Kidney (tissue), 13 donors: ENCODE measurements at regions not wholly inside any gene's neighbourhood (a gene's known extent, or its start where the extent isn't known, plus 50 kb on each side); places are given as distances from the start of the nearest gene placed in this dataset.

Experiments
- DNase-seq, 5 donors: peaks; one replicate each; pipeline ENCODE4 v3.0.0-alpha.2; 2013 to 2020
- FAIRE-seq: peaks from 2 replicates; lab custom pipeline; 2012; peaks lifted over from hg19 to GRCh38; lab: Jason Lieb, UNC
- H3K27ac ChIP-seq, 2 donors: one replicate each; pipeline ENCODE4 v1.7.0; 2013; ENCODE audit warnings: low read depth in 2 of 2, low read length in 2 of 2, inconsistent platforms in 1 of 2
- H3K27me3 ChIP-seq: one replicate; pipeline ENCODE4 v1.7.1; 2013; ENCODE audit warnings: low read length, inconsistent platforms; ENCODE audit not compliant: control insufficient read depth, insufficient read depth
- H3K36me3 ChIP-seq, 3 donors: one replicate each; pipeline versions ENCODE4 v1.7.0 to v1.7.1; 2013; ENCODE audit warnings: low read length in 3 of 3, control low read depth in 1 of 3, inconsistent platforms in 1 of 3; ENCODE audit not compliant: insufficient read depth in 3 of 3, control insufficient read depth in 2 of 3
- H3K4me1 ChIP-seq, 3 donors: one replicate each; pipeline versions ENCODE4 v1.7.0 to v1.7.1; 2013; ENCODE audit warnings: low read length in 3 of 3, inconsistent platforms in 1 of 3, low read depth in 1 of 3; ENCODE audit not compliant: control insufficient read depth in 2 of 3, insufficient read depth in 2 of 3
- H3K4me3 ChIP-seq, 3 donors: one replicate each; pipeline versions ENCODE4 v1.7.0 to v1.8.1; 2013; ENCODE audit warnings: low read length in 3 of 3, control low read depth in 1 of 3, inconsistent platforms in 1 of 3
- H3K9ac ChIP-seq, 3 donors: one replicate each; pipeline versions ENCODE4 v1.7.0 to v1.7.1; 2013; ENCODE audit warnings: low read length in 3 of 3, control low read depth in 1 of 3, inconsistent platforms in 1 of 3
- H3K9me3 ChIP-seq, 3 donors: one replicate each; pipeline versions ENCODE4 v1.7.0 to v1.7.1; 2013; ENCODE audit warnings: low read length in 3 of 3, control low read depth in 1 of 3, inconsistent platforms in 1 of 3; ENCODE audit not compliant: control insufficient read depth in 2 of 3, insufficient read depth in 1 of 3
- CTCF ChIP-seq: IDR thresholded peaks from 3 replicates; pipeline ENCODE4 v1.5.1; 2012; ENCODE audit warnings: mild to moderate bottlenecking, moderate library complexity, borderline replicate concordance; ENCODE audit not compliant: insufficient read depth; ENCODE audit errors: extremely low read depth
- intact Hi-C: fragments of 100-400 bp; cut with DNase I; formaldehyde crosslinking; loops from one replicate; pipeline ENCODE4 v1.11.1; 2022
- donor health status: control.
- donor health status: control.
- donor health status: control.
- donor health status: control.
- donor health status: control.
- donor health status: DM: yes; HTN: yes; CAD: no.
- donor health status: Normal renal cell carcinoma (clear cell type).

- TF ChIP-seq CTCF: no peak
- Histone ChIP-seq H3K36me3 (no peaks in the 10 kb centered on the region), H3K9ac (no peak overlapping the region), H3K27ac (no peak overlapping the region), H3K9me3 (no peaks in the 10 kb centered on the region), H3K4me1 (no peaks in the 10 kb centered on the region), H3K27me3 (no peaks in the 10 kb centered on the region), H3K4me3 (no peak overlapping the region)
- FAIRE-seq (no peak), DNase-seq (no peak)
- intact Hi-C loops: no loop called here
Observed at GRCh38 chr1:232262991-232263390, 366.9 kb downstream of the SIPA1L2 start.

- intact Hi-C loops: no loop called here
- no peak overlapping the region for H3K27ac ChIP-seq
- FAIRE-seq: no peak
Observed at GRCh38 chr1:232260861-232261260, 369.1 kb downstream of the SIPA1L2 start.

GRCh38 chr1:232260045-232260444 lies 369.9 kb downstream of the SIPA1L2 start:
- H3K9ac ChIP-seq: no peak overlapping the region
- no peaks in the 10 kb centered on the region for H3K4me1 ChIP-seq
- FAIRE-seq (no peak), DNase-seq (no peak)
- intact Hi-C loops: no loop called here
- no peak overlapping the region for H3K27ac ChIP-seq
- H3K9me3 ChIP-seq: no peaks in the 10 kb centered on the region
- no peaks in the 10 kb centered on the region for H3K36me3 ChIP-seq
- no peak for TF ChIP-seq CTCF
- H3K27me3 ChIP-seq: no peaks in the 10 kb centered on the region
- H3K4me3 ChIP-seq: no peak overlapping the region

More at GRCh38 chr1:232260861-232261260, 369.1 kb downstream of the SIPA1L2 start:
- H3K9ac ChIP-seq: no peak overlapping the region
- no peak overlapping the region for H3K4me3 ChIP-seq
- no peaks in the 10 kb centered on the region for H3K4me1 ChIP-seq
- no peaks in the 10 kb centered on the region for H3K36me3 ChIP-seq
- H3K27me3 ChIP-seq: no peaks in the 10 kb centered on the region
- no peaks in the 10 kb centered on the region for H3K9me3 ChIP-seq
- no peak for TF ChIP-seq CTCF
- no peak for DNase-seq

- Histone ChIP-seq H3K9me3 (no peaks in the 10 kb centered on the region), H3K36me3 (no peaks in the 10 kb centered on the region), H3K27ac (no peak overlapping the region), H3K4me1 (no peaks in the 10 kb centered on the region), H3K4me3 (no peak overlapping the region), H3K9ac (no peak overlapping the region), H3K27me3 (no peaks in the 10 kb centered on the region)
- DNase-seq: no peak
- intact Hi-C loops: no loop called here
- TF ChIP-seq CTCF: no peak
- FAIRE-seq: no peak
Observed at GRCh38 chr1:232259333-232259732, 370.6 kb downstream of the SIPA1L2 start.
